ENCODE measurements at regions not wholly inside any gene's neighbourhood (a gene's known extent, or its start where the extent isn't known, plus 50 kb on each side); places are given as distances from the start of the nearest gene placed in this dataset.

- no peak for TF ChIP-seq CTCF (IDR thresholded peaks at IDR 0.05)
- no peak for TF ChIP-seq POLR2A (IDR thresholded peaks at IDR 0.05)
Measured at GRCh38 chr5:66361070-66361469, 217.0 kb downstream of the SREK1 start.
